ENCODE measurements at regions not wholly inside any gene's neighbourhood (a gene's known extent, or its start where the extent isn't known, plus 50 kb on each side); places are given as distances from the start of the nearest gene placed in this dataset.
A peak's percentile ranks its signal among the peaks of the same experiment; 100 is the strongest.
"Not testable (repeated sequence)": the region's sequence is repeated elsewhere in the genome, so short reads cannot be mapped to it uniquely, and the experiment has no call there.

DNA sequence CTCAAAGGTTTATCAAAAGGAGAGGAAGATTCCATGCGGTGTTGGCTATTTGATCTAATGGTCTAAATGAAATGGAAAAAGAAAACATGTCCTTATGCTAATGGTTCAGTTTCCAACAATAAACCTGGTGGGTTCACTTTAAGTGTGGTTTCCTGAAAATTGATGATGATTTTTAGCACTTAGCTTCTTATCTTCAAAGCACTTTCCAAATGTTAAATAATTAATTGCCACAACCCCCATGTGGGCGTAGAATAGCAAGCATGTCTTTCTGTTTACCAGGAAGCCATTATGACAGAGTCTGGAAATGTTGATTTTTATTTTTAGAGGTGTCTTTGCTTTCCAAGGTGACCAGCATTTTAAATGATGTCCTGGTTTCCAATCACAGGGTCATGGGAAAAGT lies 134.8 kb upstream of the SLC4A4 start:
- no peak for DNase-seq (ENCODE audit: low read depth in 3 of 3, low spot score in 2 of 3)

DNA sequence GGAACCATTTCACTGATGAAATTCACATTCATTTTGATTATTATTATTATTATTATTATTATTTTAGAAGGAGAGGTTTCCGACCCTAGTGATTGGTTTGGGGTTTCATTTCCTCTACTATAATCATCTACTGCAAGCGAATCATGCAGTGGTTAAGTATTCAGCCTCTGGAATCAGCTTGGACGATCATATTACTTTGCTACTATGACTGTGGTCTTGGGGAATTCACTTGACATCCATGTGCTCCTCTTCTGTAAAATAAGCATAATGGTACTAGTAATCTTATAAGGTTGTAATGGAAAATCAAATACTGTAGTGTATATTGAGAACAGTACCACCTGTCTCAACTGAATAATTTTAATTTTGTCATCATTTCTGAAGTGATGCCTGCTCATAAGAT lies 132.1 kb upstream of the SLC4A4 start:
- DNase-seq (ENCODE audit: low read depth in 3 of 3, low spot score in 2 of 3) = no peak

DNA sequence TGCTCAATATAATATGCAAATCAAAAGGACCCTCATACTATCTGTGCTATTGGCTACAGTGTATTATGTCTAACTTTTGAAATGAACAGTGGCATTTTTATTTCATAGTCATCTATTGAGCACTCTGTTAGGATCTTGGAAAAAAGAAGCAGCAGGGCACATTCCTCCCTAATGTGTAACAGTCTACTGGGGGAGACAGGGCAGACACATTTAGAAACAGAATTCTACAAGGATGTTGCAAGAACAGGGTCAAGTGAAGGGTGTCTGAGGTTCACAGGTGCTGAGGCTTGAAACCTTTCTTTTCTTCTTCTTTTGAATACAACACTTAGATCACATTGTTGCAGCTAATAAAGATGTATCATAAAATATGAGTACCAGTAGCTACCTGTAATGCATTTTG lies 129.7 kb upstream of the SLC4A4 start:
- DNase-seq (ENCODE audit: low read depth in 3 of 3, low spot score in 2 of 3) = no peak

DNA sequence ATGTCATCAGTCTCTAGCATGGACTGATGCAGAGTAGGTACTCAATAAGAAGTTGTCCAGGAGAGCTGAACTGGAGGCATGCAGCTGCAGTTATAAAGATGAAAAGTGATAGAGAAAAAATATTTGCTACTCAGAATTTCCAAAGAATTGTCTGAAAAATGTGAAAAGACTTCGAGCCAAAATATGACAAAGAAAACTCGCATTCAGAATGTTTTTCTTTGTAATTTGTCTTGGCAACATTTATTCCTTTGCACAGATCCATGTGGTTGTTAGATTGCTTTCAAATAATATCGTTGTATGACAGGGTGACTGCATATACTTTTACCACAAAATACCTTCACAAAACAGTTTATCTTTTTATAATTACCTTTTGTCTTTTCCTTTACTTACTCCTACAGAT lies 128.0 kb upstream of the SLC4A4 start:
- DNase-seq (ENCODE audit: low read depth in 3 of 3, low spot score in 2 of 3) = no peak

DNA sequence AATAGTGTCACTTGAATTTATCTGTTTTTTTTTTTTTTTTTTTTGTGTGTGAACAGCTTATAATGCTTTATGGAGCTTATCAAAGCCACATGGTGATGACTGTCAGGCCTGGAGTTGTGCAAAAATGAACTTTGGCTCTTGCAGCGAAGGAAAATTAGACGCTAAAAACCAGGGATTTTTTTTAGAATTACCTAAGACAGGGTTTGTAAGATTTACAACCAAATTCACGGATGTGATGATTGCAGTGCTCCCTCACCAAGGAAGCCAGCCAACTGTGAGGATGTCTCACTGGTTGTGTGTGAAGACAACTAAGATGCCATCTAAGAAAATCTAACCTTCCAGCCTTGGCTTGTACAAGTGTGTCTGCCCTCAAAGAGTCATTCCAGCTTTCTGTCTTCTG lies 127.1 kb upstream of the SLC4A4 start:
- DNase-seq (ENCODE audit: low read depth in 3 of 3, low spot score in 2 of 3) = no peak

DNA sequence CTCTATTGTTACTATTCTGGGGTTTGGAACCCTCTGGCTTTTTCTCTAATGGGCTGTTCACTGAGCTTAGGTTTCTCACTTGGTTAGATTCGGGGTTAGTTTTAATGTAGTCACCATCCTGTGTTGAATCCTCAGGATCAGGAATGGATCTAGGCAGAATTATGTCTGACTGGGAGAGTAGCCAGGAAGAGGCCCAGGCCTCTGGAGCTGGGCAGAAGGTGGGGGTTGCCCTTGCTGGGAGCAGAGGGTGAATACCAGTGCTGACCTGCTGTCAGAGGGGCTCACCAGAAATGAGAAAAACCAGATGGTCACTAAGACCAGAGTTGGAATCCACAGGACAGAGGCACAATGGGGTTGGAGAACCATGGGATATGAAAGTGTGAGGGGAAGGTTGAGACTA lies 126.6 kb upstream of the SLC4A4 start:
- DNase-seq (ENCODE audit: low read depth in 3 of 3, low spot score in 2 of 3) = no peak

DNA sequence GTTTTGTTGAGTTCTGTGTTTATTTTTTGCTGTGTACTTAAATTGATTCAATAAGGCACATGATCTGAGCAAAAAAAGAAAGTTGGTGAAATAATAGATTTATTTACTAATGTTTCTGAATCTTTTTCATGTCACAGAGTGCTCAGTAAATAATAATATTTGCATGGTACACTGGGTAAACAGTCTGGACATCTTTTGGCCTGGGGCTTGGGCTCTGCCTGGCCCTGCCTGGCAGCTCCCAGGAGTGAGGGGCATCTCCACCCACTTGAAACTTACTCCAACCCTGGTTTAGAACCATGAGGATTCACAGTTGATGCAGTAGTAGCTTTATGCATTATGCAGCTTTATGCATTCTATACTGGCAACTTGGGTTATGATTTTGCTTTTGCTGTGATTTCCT lies 124.2 kb upstream of the SLC4A4 start:
- DNase-seq (ENCODE audit: low read depth in 3 of 3, low spot score in 2 of 3) = no peak

DNA sequence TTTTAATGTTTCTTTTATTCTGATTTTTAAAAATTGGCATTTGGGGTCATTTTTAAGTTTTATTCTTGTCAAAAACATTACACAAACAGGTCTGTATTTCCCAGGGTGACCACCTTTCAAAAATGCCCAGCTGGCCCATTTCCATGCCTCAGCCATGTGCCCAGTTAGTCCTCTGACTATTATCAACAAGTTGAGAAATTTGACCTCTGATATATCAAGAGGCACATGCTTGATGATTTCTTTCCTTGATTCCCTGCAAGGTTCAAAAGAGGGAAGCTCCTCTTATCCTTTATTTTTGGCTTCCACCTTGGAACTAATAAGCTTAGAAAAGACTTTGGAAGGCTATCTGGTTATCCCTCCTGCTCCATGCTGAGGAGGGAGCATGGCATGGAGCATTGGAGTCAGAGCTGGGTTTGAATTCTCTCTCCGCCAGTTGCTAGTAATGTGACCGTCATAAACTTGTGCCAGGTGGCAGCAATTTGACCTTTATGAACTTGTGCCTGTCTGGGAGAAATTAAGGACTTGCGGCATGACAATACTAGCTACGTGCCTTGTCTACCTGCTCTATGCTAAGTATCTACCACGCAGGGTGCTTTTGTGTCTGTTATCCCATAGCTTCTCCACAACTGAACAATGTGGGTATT lies 122.4 kb upstream of the SLC4A4 start:
- no peak for DNase-seq (ENCODE audit: low read depth in 3 of 3, low spot score in 2 of 3)

DNA sequence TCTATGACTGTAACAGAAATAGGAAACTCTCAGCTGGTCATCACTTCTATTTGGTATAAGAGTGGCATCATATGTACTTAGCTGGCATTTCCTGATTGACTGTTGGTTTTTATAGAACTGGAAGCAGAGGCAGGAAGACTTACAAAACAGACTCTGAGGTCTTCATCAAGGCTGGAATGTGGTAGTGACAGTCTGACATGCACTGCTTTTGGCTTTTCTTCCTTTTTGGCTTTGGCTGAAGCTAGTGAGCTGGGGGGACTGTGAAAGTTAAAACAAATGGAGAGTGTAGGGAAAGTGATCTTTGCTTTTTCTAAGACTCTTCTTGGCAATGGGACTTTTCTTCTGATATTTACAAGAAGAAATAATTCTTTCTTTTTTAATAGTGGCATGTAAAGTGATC lies 121.1 kb upstream of the SLC4A4 start:
- DNase-seq (ENCODE audit: low read depth in 3 of 3, low spot score in 2 of 3) = no peak

DNA sequence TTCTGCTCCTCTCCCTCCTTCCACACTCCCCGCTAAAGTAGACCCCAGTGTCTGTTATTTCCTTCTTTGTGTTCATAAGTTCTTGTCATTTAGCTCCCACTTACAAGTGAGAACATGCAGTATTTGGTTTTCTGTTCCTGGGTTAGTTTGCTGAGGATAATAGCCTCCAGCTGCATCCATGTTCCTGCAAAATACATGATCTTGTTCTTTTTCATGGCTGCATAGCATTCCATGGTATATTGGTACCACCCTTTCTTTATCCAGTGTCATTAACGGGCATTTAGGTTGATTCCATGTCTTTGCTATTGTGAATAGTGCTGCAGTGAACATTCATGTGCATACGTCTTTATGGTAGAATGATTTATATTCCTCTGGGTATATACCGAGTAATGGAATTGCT lies 118.0 kb upstream of the SLC4A4 start:
- not testable (repeated sequence) for DNase-seq (ENCODE audit: low read depth in 3 of 3, low spot score in 2 of 3)

DNA sequence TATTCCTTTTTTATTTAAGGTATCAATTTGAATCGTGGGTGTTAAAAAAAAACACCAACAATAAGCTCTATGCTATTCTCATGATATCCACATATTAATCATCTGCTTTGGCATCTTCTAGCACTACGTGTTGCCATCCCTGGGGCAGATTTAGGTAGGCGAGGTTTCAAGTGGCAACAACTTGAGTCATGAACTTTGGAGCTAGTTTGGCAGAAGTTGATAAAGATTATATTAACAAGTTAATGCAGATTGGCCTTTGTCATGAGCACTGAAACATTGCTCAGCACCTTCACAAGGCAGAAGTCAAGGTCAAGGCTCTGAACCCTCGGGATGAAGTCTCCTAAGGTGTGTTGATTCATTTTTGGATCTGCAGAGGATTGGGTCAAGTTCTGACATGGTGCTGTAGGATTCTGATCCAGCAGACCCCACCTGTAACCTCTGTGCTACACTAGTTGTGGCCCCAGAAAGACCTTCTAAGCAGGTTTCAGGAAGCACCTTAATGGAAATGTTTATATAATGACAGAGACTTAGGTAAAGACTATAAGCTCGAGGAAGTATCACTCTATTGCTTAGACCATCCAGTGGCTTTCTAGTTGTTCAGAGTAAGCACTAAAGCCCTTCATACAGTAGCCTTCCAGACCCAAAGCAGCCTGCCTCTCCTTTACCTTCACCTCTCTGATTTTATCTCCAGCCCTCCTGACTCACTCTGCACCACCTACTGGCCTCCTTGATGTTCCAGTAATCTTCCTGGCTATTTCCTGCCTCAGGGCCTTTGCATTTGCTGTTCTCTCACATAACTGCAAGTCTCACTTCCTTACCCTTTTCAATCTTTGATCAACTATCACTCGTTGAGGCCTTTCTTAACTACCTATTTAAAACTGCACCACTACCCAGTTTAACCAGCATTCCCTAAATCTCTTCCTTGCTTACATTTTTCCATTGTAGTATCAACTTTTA lies 117.0 kb upstream of the SLC4A4 start:
- no peak for DNase-seq (ENCODE audit: low read depth in 3 of 3, low spot score in 2 of 3)

DNA sequence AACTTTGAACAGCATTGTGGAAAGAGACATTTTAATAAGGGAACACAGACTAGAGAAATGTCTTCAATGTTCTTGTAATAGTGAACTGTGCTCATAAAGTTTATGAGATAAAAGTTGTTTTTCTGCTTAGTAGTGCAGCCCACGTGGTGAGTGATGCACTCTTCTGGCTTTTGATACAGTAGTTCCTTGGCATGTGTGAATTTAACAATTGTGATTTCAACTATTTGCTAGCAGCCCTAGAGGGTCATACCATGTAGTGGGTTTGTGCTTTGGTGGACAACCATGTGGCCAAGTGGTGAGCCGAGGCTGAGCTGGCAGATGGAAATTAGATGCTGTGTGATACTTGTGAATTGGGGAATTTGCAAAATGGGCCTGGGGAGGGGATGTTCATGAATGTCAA lies 116.2 kb upstream of the SLC4A4 start:
- no peak for DNase-seq (ENCODE audit: low read depth in 3 of 3, low spot score in 2 of 3)

DNA sequence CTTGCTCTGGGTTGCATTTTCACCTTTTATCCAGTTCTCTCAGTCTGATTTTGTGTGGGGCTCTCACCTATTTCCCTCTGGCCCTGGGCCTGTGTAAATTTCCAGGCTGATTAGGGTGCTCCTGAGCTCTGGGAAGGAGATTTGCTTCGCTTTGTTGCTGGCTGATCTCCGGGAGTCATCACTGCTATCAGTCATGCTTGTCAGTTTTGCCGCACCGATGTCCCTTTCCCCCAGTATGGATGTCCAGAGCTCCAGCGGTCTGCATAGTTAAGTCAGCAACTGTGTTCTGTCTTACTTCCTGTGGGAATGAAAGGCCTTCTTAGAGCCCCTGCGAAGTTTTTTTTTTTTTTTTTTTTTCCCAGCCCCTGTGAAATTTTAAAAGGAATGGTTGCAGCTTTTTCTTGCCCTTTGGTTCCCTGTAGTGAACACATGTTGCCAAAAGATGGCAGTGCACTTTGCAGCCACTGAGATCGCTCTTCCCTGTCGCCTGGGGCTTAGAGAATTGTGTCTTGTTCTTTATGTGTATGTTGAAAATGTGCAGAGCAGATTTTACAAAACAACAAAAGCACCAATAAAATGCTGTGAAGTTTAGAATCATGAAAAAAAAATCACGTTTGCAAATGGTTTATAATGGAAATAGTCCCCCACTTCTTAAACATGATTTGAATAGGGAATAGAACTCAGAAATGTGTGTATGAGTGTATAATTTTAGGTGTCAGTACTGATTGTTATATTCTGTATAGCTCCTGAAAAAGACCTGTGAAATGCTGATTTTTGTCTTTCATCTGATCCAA lies 109.1 kb upstream of the SLC4A4 start:
- DNase-seq (ENCODE audit: low read depth in 3 of 3, low spot score in 2 of 3) = peak in 1 of 3 donors; percentile 53

DNA sequence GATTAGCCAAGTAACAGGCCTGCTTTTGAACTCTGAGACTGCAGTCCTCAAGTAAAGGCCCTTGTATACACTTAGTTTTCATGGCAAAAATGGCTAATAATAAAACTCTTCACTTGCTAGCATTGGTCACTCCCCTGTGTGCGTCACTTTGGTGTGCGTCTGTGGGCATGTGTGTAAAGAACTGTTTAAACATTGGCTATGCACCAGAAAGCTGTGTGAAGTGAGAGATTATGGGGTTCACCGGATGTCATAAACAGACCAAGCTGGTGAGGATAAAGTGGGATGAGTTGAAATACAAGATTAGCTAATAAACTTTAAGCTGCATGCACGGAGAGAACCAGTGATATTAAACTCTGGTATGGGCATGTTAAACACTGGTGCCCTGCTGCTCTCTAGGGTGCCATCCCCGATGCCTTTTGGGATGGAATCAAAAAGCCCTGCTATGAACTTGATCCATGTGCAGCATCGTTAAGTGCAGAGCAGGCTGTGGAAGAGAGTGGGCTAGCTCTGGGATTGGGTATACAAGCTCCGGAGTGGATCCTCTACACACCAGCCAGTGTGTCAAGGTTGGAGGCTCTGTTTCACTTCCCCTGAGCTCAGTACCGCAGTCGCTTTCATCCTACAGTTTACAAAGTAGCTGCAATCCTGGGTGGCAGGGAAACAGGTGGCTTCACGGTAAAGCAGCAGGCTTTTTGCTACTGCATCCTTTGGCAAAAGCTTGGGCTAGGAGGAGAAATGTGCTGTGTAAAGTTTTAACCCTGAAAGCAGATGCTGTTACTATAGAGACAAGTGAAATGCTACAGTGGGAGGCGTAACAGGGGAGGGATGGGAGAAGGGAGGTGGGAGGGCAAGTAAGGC lies 108.3 kb upstream of the SLC4A4 start:
- DNase-seq (ENCODE audit: low read depth in 3 of 3, low spot score in 2 of 3) = no peak

DNA sequence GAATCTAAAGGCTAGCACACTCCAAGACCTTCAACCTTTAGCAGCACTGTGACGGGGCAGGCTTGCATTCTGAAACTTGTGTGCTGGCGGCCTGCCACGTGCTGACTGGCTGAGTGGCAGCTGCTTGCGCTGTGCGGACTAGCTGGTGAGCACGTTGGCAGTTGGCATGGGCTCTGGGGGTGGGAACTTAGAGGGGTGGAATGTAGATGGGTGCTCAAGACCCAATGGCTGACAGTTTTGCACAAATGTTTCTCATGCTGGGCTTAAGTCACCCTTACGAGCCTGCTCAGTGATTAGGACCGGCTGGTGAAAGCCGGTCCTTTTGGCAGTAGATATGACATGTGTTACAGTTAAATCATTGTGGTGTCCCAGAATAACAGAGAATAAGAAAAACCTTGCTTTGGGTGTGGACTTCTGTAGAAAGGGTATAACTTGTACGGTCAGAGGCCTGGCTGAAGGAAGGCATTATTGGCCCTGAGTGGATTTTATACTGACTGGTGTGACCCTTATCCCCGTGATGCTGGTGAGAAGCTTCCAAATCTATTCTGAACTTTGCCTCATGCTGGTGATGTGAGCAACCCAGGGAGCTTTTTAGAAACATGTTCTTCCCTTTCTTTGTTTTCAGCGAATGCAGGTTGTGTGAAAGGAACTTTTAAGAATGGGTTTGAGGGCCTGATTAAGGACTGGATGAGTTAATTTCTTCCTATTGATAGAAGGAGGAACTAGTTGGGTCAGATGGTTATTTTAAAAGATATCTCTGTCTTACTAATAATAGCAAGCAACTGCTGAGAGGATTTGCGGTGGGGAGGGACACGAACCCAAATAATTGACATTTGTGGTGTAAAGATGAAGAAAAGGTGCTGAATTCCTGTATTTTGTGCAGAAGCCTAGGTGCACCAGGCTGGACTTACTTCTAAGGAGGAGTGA lies 107.4 kb upstream of the SLC4A4 start:
- peak in 1 of 3 donors; percentile 19 for DNase-seq (ENCODE audit: low read depth in 3 of 3, low spot score in 2 of 3)

DNA sequence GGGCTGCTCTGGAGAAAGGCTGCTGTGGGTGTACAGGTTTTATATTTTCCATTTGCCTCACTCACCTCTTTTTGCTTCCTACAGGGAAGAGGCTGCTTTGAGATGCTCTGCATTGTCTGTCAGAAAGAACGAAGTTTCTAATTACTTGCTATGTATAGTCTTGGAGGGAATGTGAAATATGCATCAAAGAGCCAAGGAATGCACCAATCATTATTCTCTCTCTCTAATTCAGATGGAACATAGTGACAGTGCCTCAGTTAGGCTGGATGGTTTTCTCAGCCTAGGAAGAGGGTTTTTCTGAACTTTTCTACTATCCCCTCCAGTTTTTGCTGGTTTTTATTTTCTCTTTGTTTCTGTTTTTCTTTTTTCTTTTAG lies 106.8 kb upstream of the SLC4A4 start:
- DNase-seq (ENCODE audit: low read depth in 3 of 3, low spot score in 2 of 3) = no peak

DNA sequence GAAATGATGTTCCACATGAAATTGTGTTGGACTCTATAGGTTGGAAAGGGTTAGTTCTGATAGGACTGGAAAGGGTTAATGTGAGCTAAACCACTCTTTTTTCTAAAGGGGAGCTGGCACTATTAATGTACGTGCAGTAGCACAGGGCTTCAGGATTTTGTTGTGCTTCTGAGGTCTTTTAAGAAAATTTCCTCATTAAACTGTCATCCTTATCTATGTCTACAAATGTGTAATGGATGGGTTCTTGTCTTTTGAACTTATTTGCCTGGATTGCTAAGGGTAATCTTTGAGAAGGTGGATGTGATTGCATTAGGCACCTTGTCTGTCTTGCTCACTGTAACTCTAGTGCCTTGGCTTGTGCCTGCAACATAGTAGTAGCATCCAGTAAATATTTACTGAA lies 106.0 kb upstream of the SLC4A4 start:
- DNase-seq (ENCODE audit: low read depth in 3 of 3, low spot score in 2 of 3) = no peak

DNA sequence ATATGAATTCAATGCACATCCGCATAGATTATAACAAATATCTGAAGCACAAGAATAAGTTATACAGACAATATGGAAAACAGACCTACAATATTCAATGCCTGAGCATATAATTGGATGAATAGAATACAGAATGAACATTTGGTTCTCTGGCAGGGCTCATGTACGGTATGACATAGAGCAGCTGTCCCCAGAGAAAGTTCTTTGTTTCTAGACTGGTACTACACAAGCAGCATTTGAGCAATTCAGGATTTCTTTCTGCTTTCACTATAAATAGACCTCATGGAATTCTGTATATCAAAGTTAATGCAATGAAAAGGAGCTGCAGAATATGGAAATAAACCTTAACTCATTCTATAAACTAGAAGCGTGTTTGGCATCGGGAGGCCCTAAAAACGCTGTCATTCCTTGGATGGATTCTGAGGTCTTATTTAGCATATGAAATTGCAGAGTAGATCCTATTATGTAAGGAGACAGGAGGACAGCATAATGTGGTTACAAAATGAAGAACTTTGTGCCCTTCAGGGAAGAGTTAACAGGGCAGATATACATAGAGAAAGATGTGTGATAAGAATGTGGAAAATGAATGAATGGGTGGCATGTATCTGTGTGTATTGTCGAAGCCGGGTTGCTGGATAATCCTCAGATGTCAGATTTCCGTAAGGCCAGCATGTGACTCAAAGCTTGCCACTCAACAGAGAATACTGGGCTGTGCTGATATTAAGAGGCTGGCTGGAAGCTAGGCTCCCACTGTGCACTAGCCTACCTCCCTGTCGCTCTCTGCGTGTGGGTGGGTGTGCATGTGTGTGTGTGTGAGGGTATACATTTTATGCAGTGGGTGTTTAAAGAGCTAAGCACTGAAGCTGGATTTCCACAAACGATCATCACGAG lies 103.3 kb upstream of the SLC4A4 start:
- DNase-seq (ENCODE audit: low read depth in 3 of 3, low spot score in 2 of 3) = no peak
